NCI-H446 treated with DMSO at 0.1 percent for 48 hours (cell line): ENCODE measurements at regions not wholly inside any gene's neighbourhood (a gene's known extent, or its start where the extent isn't known, plus 50 kb on each side); places are given as distances from the start of the nearest gene placed in this dataset.
A peak's percentile ranks its signal among the peaks of the same experiment; 100 is the strongest.
"Not testable (repeated sequence)": the region's sequence is repeated elsewhere in the genome, so short reads cannot be mapped to it uniquely, and the experiment has no call there.

Experiments used
- DNase-seq: peaks from one replicate; lab custom pipeline; 2025; lab: John Stamatoyannopoulos, UW

DNA sequence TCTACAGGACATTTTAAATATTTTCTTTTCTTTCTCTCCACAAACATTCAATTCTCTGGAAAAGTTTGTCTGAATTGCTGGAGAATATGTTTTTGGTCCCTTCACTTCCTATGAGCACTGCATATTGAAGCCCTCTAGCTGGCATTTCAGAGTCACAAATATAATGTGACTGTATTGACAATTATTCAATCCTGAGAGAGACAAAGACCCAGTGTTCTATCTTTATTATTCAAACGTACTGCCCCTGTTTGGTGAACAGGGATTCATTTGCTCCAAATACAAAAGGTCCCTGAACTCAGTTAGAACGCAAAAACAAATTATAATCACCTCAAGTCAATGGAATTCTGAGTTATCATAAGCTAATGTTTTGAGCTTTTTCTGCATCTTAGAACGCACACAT is 173.1 kb upstream of the CDIN1 start:
- no peak for DNase-seq

GRCh38 chr15:36406911-36407310 is 172.5 kb upstream of the CDIN1 start:
- DNase-seq, result no peak

- DNase-seq, result peak; percentile 69
Observed at GRCh38 chr15:36407647-36408046, 171.8 kb upstream of the CDIN1 start.

- DNase-seq, result no peak
Observed at GRCh38 chr15:36409819-36410218, 169.6 kb upstream of the CDIN1 start.

- DNase-seq, result no peak
Observed at GRCh38 chr15:36414670-36415069, 164.8 kb upstream of the CDIN1 start.

DNA sequence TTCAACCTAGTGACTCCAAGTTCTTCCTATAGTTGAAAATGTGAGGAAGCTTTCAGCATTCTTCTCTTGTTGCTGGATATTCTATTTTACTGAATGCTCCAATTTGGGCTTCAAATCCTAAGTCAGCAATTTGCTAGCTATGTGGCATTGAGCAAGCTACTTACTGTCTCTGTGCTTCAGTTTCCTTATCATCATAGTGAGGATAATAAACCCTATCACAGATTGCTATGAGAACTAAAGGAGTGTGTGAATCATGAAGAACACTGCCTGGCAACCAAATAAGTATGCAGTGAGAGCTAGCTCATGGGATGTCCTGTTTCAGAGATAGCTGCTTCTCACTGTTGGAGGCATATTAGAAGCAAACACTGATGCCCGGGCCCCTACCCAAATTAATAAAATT is 163.8 kb upstream of the CDIN1 start:
- no peak for DNase-seq

DNA sequence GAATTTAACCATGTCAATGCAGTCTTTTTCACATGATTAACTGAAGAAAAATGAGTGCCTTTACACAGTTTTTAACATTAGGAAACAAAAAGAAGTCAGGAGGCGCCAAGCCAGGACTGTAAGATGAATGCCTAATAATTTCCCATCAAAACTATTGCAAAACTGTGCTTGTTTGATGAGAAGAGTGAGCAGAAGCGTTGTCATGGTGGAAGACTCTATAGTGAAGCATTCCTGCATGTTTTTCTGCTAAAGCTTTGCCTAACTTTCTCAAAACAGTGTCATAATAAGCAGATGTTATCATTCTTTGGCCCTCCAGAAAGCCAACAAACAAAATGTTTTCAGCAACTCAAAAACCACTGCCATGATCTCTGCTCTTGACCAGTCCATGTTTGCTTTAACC is 156.8 kb upstream of the CDIN1 start:
- no peak for DNase-seq

DNA sequence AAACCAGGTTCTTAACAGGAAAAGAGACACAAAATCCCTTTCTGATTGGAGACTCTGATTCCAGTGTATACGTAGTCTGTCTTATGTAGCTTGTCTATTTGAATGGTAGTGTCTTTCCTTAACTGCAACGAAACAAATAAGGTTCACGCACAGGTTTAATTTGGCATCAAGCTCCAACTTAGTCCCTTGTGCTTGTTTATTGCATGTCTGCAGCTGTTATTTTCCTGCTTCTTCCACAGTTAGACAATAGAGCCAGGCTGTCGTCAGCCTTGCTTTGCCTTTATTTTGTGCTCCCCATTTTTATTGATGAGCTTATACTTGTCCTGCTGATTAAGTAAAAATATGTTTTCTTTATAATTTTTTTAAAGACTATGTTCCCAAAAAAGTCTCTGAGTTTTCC is 152.7 kb upstream of the CDIN1 start:
- DNase-seq, result no peak

DNA sequence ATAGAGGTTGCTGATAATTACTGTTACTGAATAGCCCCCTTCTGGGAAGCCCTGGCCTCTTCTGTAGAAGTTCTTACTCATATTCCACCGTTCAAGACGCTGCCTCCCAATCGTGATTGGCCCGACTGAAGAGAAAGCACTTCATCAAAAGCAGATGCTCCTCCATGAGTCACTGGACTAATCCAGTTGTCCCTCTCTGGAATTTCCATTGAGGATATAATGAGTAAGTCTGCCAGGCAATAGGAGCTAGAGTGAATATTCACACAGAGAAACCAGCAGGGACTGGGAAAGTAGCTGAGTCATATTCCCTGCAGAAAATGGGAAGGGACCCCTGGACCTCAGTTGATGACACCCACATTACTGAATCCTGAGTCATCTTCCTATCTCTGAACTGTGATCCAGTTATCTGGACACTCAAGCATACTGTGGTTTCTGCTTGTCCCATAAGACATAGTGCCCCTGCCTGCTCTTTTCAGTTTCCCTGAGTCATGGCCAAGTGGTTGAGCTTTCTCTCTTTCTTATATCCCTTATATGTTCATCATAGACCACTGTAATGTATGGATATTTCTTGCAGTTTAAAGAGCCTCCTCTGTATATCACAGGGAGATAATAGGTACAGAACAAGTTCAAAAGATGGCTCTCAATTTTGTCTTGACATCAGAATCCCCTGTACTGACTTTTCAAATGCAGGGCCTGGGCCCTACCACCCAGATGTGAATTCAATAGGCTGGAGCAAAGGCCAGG is 151.2 kb upstream of the CDIN1 start:
- DNase-seq, result no peak

DNA sequence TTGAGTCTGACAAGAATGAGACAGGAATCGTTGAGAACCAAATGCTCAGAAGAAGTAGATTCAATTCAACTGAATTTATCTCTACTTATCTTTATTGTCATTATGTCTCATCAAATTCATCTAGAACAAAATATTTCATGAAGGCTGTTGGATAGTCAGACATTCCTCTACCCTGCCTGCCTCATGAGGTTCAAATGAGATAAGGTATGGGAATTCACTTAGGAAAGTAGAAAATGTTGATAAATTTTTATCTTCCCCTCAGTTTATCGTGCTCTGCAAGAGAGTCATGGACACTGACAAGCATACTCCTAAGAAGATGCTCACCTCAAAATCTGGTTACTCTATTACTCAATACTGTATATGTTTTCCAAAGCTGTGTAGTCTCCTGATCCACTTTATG is 149.7 kb upstream of the CDIN1 start:
- DNase-seq, result no peak

DNA sequence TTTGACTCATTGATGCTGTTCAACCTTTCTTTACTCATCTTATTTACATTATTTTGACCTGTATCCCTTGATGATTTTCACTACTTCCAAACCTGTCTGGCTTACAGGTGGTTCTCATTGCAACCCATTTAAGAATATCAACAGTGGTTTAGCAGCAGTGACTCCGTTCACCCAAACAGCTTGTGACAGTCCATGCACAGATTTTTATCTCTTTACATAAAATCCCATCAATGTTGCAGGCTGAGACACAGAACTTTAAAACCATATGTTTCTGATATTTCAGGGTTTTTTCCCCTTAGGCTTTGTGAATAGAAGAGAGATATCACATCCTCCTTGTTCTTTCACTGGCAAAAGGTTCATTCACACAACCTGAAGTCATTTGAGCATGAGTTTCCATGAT is 149.1 kb upstream of the CDIN1 start:
- no peak for DNase-seq

DNA sequence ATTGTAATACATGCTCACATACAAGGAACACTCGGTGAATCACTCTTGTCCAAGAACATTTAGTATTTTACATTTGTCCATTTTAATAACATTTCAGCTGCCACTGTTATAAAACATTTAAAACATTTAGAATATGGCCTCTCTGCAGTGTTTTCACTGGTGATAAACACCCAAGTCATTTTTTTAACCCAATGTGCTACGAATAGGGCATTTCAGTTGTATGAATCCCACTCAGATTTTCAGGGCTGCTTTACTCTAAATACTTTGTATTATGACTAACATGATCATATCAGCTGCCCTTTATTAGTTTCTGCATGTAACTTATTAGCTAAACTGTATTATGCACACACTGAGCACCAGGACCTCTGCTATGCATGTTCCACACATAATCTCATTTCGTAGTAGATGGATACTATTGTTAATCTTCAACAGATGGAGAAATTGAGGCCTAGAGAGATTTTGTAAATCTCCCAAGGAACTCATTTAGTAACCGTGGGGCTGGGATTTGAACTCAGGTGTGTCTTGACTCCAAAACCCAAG is 148.6 kb upstream of the CDIN1 start:
- DNase-seq, result no peak

DNA sequence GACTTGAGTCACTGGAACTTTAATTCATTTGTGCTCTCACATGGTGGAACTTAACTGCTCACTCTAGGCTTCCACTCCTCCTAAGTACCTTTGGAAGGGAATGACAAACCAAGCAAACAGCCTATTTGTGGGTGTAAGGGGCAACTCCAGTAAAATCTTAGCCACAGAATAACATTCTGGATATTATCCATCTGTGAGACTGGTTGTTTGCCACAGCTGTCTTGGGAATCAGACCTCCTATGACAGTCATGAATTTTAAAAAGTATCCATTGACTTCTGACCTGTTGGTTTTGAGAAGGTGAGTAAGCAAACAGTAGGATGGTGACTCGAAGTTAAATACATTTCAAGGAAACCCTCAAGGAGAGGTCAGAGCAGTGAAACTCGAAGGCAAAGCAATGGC is 147.3 kb upstream of the CDIN1 start:
- DNase-seq, result no peak

DNA sequence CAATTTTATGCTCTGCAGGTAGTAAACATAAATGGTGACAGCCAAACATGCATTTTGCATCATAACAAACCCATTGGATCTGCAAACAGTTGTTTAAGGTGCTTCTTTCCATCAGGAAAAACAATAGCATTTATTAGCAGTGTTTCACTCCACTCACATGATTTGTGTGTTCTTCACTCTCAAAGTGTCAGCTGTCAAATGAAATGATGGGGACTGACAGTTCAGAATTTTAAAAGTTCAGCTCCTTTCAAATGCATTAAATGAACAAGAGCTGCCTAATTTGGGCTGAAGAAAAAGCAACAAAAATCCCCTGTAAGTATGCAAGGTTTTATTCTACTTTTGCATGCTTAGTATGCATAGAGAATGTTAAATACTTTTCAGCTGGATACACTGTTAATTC is 145.2 kb upstream of the CDIN1 start:
- no peak for DNase-seq

GRCh38 chr15:36438499-36438898 is 140.9 kb upstream of the CDIN1 start:
- DNase-seq, result no peak

DNA sequence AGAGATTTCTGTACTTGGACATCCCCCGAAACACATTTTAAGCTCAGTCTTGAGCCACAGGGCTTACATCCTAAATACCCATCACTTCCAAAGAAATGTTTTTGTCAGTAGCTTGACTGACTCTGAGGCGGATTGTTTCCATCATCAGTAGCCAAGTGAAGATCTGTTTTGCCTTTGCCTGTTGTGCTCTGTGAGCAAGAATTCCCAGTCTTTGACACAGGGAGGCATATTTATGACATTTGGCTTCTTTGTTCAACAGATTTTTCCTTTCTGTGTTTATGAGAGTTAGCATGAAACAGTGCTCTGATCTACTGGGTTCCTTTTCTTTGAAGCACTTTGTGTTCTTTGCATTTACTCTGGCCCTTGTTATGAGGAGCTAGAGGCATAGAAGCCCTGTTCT is 132.1 kb upstream of the CDIN1 start:
- DNase-seq, result no peak

GRCh38 chr15:36448418-36448817 is 131.0 kb upstream of the CDIN1 start:
- DNase-seq, result no peak

DNA sequence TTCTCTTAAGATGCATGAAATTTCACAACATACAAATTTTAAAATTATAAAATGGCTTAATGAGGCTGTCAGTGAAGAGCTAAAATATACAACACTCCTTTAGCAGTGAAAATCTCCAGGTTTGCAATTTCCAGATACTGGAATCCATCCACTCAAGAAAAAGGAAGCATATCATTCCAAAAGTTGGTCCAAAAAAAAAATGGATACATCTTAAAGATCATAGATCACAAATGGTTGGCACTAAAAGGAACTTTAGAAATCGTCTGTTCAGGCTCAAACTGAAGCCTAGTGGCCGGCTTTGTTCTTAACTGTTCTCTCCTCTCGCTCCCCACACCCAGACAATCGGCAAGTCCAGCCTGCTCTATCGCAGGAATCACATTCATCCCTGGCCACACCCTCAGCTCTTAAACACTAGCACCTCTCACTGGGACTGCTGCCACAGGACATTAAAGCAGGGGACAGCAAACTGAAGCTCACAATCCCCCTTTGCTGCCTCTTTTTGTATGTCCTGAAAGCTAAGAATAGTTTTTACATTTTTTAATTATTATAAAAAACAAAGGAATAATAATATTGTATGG is 130.3 kb upstream of the CDIN1 start:
- no peak for DNase-seq

- DNase-seq, result no peak
Observed at GRCh38 chr15:36449662-36450145, 129.7 kb upstream of the CDIN1 start.

DNA sequence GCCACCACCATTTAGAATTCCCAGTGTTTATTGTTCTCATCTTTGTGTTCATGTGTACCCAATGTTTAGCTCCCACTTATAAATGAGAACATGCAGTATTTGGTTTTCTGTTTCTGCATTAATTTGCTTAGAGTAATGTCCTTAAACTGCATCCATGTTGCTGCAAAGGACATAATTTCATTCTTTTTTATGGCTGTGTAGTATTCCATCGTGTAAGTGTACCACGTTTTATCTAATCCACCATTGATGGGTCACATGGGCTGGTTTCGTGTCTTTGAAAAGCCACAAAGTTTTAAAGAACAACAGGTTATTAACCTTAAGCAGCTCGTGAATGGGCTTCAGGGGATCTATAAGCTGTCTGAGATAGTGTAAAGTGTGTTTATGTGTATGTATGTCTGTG is 125.2 kb upstream of the CDIN1 start:
- not testable (repeated sequence) for DNase-seq

DNA sequence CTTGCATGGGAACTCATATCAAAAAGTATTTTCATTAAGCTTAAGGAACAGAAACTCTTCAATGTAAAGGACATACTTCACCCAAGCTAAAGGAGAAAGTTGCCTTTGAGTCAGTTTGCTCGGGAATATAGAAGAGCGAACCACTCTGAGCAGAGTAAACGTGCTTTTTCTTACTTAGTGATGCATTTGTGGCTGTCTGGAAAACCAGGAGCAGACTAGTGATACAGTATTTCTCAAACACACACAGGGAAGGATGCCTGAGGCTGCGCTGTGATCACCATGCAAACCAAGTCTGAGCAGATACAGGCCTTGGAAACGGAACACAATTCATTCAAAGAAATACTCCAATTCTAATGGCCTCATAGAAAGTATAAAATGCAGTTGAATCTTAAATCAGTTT is 121.0 kb upstream of the CDIN1 start:
- DNase-seq, result no peak

- DNase-seq, result no peak
Observed at GRCh38 chr15:36465304-36465703, 114.1 kb upstream of the CDIN1 start.

- DNase-seq, result no peak
Observed at GRCh38 chr15:36468746-36469145, 110.7 kb upstream of the CDIN1 start.
